ENCODE measurements at regions not wholly inside any gene's neighbourhood (a gene's known extent, or its start where the extent isn't known, plus 50 kb on each side); places are given as distances from the start of the nearest gene placed in this dataset.

GRCh38 chr22:22816171-22816514 is 71.5 kb upstream of the IGLL5 start:
- FAIRE-seq, result no peak
- H3K9me3 ChIP-seq, result no peaks in the 10 kb centered on the region
- WGBS, 2 donors, result 67 to 78% methylated on average over 6 of the region's 6 CpGs
- ATAC-seq, result no peak
- DNase-seq, result no peak
- H3K27ac ChIP-seq, result no peak overlapping the region
- H3K4me3 ChIP-seq, result no peak overlapping the region
- intact Hi-C loops (cut with DNase I), result no loop called here
- TF ChIP-seq CTCF (IDR thresholded peaks at IDR 0.05), result no peak
- no peaks in the 10 kb centered on the region for H3K27me3 ChIP-seq
- no peaks in the 10 kb centered on the region for H3K4me1 ChIP-seq
- H3K36me3 ChIP-seq, result no peaks in the 10 kb centered on the region

GRCh38 chr22:22816766-22817410 is 70.7 kb upstream of the IGLL5 start:
- intact Hi-C loops (cut with DNase I), result no loop called here
- DNase-seq (no peak), FAIRE-seq (no peak), ATAC-seq (no peak)
- 64 to 67% methylated on average over 8 of the region's 8 CpGs for WGBS, 2 donors
- Histone ChIP-seq H3K36me3 (no peaks in the 10 kb centered on the region), H3K4me1 (no peaks in the 10 kb centered on the region), H3K27me3 (no peaks in the 10 kb centered on the region), H3K27ac (no peak overlapping the region), H3K9me3 (no peaks in the 10 kb centered on the region), H3K4me3 (no peak overlapping the region)
- no peak for TF ChIP-seq CTCF (IDR thresholded peaks at IDR 0.05)

- no peak for TF ChIP-seq CTCF (IDR thresholded peaks at IDR 0.05)
- FAIRE-seq, result no peak
- Histone ChIP-seq H3K36me3 (no peaks in the 10 kb centered on the region), H3K27me3 (no peaks in the 10 kb centered on the region), H3K9me3 (no peaks in the 10 kb centered on the region), H3K4me3 (no peak overlapping the region), H3K4me1 (no peaks in the 10 kb centered on the region), H3K27ac (no peak overlapping the region)
- no peak for ATAC-seq
- WGBS, 2 donors, result 25 to 30% methylated on average over 5 of the region's 5 CpGs
- no peak for DNase-seq
- intact Hi-C loops (cut with DNase I), result no loop called here
Observed at GRCh38 chr22:22817468-22818201, 70.0 kb upstream of the IGLL5 start.

GRCh38 chr22:22818202-22818538 is 69.4 kb upstream of the IGLL5 start:
- H3K27me3 ChIP-seq, result no peaks in the 10 kb centered on the region
- no peak for TF ChIP-seq CTCF (IDR thresholded peaks at IDR 0.05)
- 57 to 71% methylated on average over 3 of the region's 3 CpGs for WGBS, 2 donors
- H3K4me3 ChIP-seq, result no peak overlapping the region
- H3K9me3 ChIP-seq, result no peaks in the 10 kb centered on the region
- intact Hi-C loops (cut with DNase I), result no loop called here
- FAIRE-seq (no peak), ATAC-seq (no peak), DNase-seq (no peak)
- H3K36me3 ChIP-seq, result no peaks in the 10 kb centered on the region
- no peaks in the 10 kb centered on the region for H3K4me1 ChIP-seq
- H3K27ac ChIP-seq, result no peak overlapping the region
